Neural crest cell (in vitro differentiated cells): ENCODE measurements at regions not wholly inside any gene's neighbourhood (a gene's known extent, or its start where the extent isn't known, plus 50 kb on each side); places are given as distances from the start of the nearest gene placed in this dataset.
"Not testable (repeated sequence)": the region's sequence is repeated elsewhere in the genome, so short reads cannot be mapped to it uniquely, and the experiment has no call there.

Experiments
- DNase-seq: peaks from one replicate; pipeline ENCODE4 v3.0.0; 2021; ENCODE audit warnings: low read depth, mixed read lengths, low spot score
- H3K27ac Mint-ChIP-seq: one replicate; pipeline ENCODE4 v1.8.0; 2021; ENCODE audit warnings: mild to moderate bottlenecking, mixed read lengths; ENCODE audit not compliant: unreplicated experiment
- H3K27me3 Mint-ChIP-seq: 2 replicates; pipeline ENCODE4 v1.8.0; 2021; ENCODE audit warnings: low read depth, mild to moderate bottlenecking, mixed read lengths
- H3K36me3 Mint-ChIP-seq: 2 replicates; pipeline ENCODE4 v1.8.0; 2021; ENCODE audit warnings: low read depth, mild to moderate bottlenecking, mixed read lengths
- H3K4me1 Mint-ChIP-seq: 2 replicates; pipeline ENCODE4 v1.8.0; 2021; ENCODE audit warnings: mixed read lengths
- H3K4me3 Mint-ChIP-seq: one replicate; pipeline ENCODE4 v1.8.0; 2021; ENCODE audit warnings: mild to moderate bottlenecking, mixed read lengths
- H3K9me3 Mint-ChIP-seq: 2 replicates; pipeline ENCODE4 v1.8.0; 2021; ENCODE audit warnings: mixed read lengths
- CTCF ChIP-seq: fragments of 200-600 bp; sonication (generic); conservative IDR thresholded peaks from 2 replicates; pipeline ENCODE4 v1.5.0; 2021; ENCODE audit warnings: antibody characterized with exemption, mild to moderate bottlenecking

- no peaks in the 10 kb centered on the region for H3K36me3 Mint-ChIP-seq
- no peak for DNase-seq
- no peaks in the 10 kb centered on the region for H3K9me3 Mint-ChIP-seq
- no peak for TF ChIP-seq CTCF
- H3K4me3 Mint-ChIP-seq = no peak overlapping the region
- no peaks in the 10 kb centered on the region for H3K4me1 Mint-ChIP-seq
- no peaks in the 10 kb centered on the region for H3K27me3 Mint-ChIP-seq
- no peak overlapping the region for H3K27ac Mint-ChIP-seq
These were observed 70.1 kb upstream of the VWC2 start for GRCh38 chr7:49703337-49703736.

GRCh38 chr7:49703881-49704280 lies 69.6 kb upstream of the VWC2 start:
- Mint-ChIP-seq H3K27ac (no peak overlapping the region), H3K27me3 (no peaks in the 10 kb centered on the region), H3K9me3 (no peaks in the 10 kb centered on the region), H3K4me3 (no peak overlapping the region), H3K4me1 (no peaks in the 10 kb centered on the region), H3K36me3 (no peaks in the 10 kb centered on the region)
- DNase-seq = no peak
- TF ChIP-seq CTCF = no peak

GRCh38 chr7:49706106-49706505 lies 67.3 kb upstream of the VWC2 start:
- no peaks in the 10 kb centered on the region for H3K36me3 Mint-ChIP-seq
- no peak overlapping the region for H3K27ac Mint-ChIP-seq
- no peaks in the 10 kb centered on the region for H3K9me3 Mint-ChIP-seq
- no peak for DNase-seq
- no peaks in the 10 kb centered on the region for H3K27me3 Mint-ChIP-seq
- TF ChIP-seq CTCF = no peak
- no peak overlapping the region for H3K4me3 Mint-ChIP-seq
- no peaks in the 10 kb centered on the region for H3K4me1 Mint-ChIP-seq

GRCh38 chr7:49707891-49708290 lies 65.5 kb upstream of the VWC2 start:
- H3K9me3 Mint-ChIP-seq = no peaks in the 10 kb centered on the region
- TF ChIP-seq CTCF = no peak
- no peaks in the 10 kb centered on the region for H3K36me3 Mint-ChIP-seq
- H3K27me3 Mint-ChIP-seq = no peaks in the 10 kb centered on the region
- DNase-seq = no peak
- no peaks in the 10 kb centered on the region for H3K4me1 Mint-ChIP-seq
- H3K27ac Mint-ChIP-seq = no peak overlapping the region
- H3K4me3 Mint-ChIP-seq = no peak overlapping the region

- H3K4me1 Mint-ChIP-seq = no peaks in the 10 kb centered on the region
These were observed 64.8 kb upstream of the VWC2 start for GRCh38 chr7:49708590-49708989.

GRCh38 chr7:49711072-49711723 lies 62.2 kb upstream of the VWC2 start:
- not testable (repeated sequence) for DNase-seq, H3K4me1 Mint-ChIP-seq, H3K36me3 Mint-ChIP-seq, H3K27me3 Mint-ChIP-seq, H3K9me3 Mint-ChIP-seq, H3K27ac Mint-ChIP-seq, H3K4me3 Mint-ChIP-seq

More at GRCh38 chr7:49708590-49708989, 64.8 kb upstream of the VWC2 start:
- no peak for TF ChIP-seq CTCF
- H3K4me3 Mint-ChIP-seq = no peak overlapping the region
- no peak for DNase-seq
- H3K36me3 Mint-ChIP-seq = no peaks in the 10 kb centered on the region
- H3K27ac Mint-ChIP-seq = no peak overlapping the region
- H3K9me3 Mint-ChIP-seq = peaks cover 4% of the 10 kb centered on the region
- H3K27me3 Mint-ChIP-seq = no peaks in the 10 kb centered on the region
